A549 (cell line): ENCODE measurements at regions not wholly inside any gene's neighbourhood (a gene's known extent, or its start where the extent isn't known, plus 50 kb on each side); places are given as distances from the start of the nearest gene placed in this dataset.

Experiments used
- ATAC-seq, 2 experiments: fragments of 200-7000 bp in 1 of 2; fragments of >200 bp in 1 of 2; cut with Nextera tagmentation in 1 of 2; cut with Tn5 transposase in 1 of 2; 3 replicates each; pipeline versions ENCODE4 v1.8.0 to v1.9.1; 2018 to 2020; ENCODE audit warnings: mild to moderate bottlenecking in 1 of 2, moderate library complexity in 1 of 2
- CTCF ChIA-PET: fragments of 300-600 bp; sonication (Branson Sonifier 250); formaldehyde crosslinking; extraction: SDS; loops from one replicate; lab custom pipeline; 2021; ENCODE audit warnings: antibody characterized with exemption, inconsistent platforms; lab: Yijun Ruan, JAX
- POLR2A ChIA-PET: fragments of 350-600 bp; formaldehyde crosslinking; extraction: SDS; loops from one replicate; lab custom pipeline; 2021; ENCODE audit warnings: antibody characterized with exemption, inconsistent platforms; lab: Yijun Ruan, JAX
- DNase-seq, 2 experiments: peaks; one replicate each; pipeline versions ENCODE4 v3.0.0 to v3.0.0-alpha.2; 2011 to 2016; ENCODE audit warnings: low read depth in 1 of 2, low spot score in 1 of 2
- FAIRE-seq: peaks from 2 replicates; lab custom pipeline; 2011; peaks lifted over from hg19 to GRCh38; lab: Jason Lieb, UNC
- H3K27ac ChIP-seq, 2 experiments: fragments of >200 bp; sonication (Bioruptor Twin); formaldehyde crosslinking; 3 replicates each; pipeline ENCODE4 v1.5.1; 2016 to 2017
- H3K4me1 ChIP-seq: fragments of >200 bp; sonication (Bioruptor Twin); formaldehyde crosslinking; 3 replicates; pipeline ENCODE4 v1.6.1; 2016
- H3K4me2 ChIP-seq: fragments of >200 bp; sonication (Bioruptor Twin); formaldehyde crosslinking; 3 replicates; pipeline ENCODE4 v1.6.1; 2016
- H3K4me3 ChIP-seq: fragments of >200 bp; sonication (Bioruptor Twin); formaldehyde crosslinking; 3 replicates; pipeline ENCODE4 v1.5.1; 2016
- H3K9me3 ChIP-seq: fragments of >200 bp; sonication (Bioruptor Twin); formaldehyde crosslinking; 3 replicates; pipeline ENCODE4 v1.6.1; 2016
- BCL3 ChIP-seq: fragments of >200 bp; sonication (Bioruptor Twin); formaldehyde crosslinking; IDR thresholded peaks from 3 replicates; pipeline ENCODE4 v1.6.1; 2016
- FOSB ChIP-seq: fragments of 250-450 bp; sonication (Bioruptor Pico); IDR thresholded peaks from 2 replicates; pipeline ENCODE4 v1.5.0; 2020; ENCODE audit warnings: mild to moderate bottlenecking, moderate library complexity
- HDAC2 ChIP-seq: fragments of 200-600 bp; sonication (generic); IDR thresholded peaks from 2 replicates; pipeline ENCODE4 v1.6.1; 2016
- HOXB13 ChIP-seq: fragments of 250-450 bp; sonication (Bioruptor Pico); IDR thresholded peaks from 2 replicates; pipeline ENCODE4 v1.5.0; 2020; ENCODE audit warnings: low read depth, mild to moderate bottlenecking, moderate library complexity
- JUNB ChIP-seq: fragments of >200 bp; sonication (Bioruptor Twin); formaldehyde crosslinking; IDR thresholded peaks from 2 replicates; pipeline ENCODE4 v1.6.1; 2016
- KDM1A ChIP-seq: fragments of 200-600 bp; sonication (generic); IDR thresholded peaks from 2 replicates; pipeline ENCODE4 v1.6.1; 2016; ENCODE audit warnings: low read depth, mild to moderate bottlenecking
- KDM5A ChIP-seq: fragments of 200-600 bp; sonication (generic); IDR thresholded peaks from 2 replicates; pipeline ENCODE4 v1.6.1; 2016; ENCODE audit warnings: antibody characterized with exemption, mild to moderate bottlenecking
- MYC ChIP-seq: IDR thresholded peaks from 2 replicates; pipeline ENCODE4 v1.6.1; 2012; ENCODE audit warnings: mild to moderate bottlenecking, inconsistent platforms, low read length, improper control_type of control experiment, borderline replicate concordance
- NPAS2 ChIP-seq: fragments of 250-450 bp; sonication (Bioruptor Pico); IDR thresholded peaks from 2 replicates; pipeline ENCODE4 v1.8.0; 2022; ENCODE audit warnings: mild to moderate bottlenecking, moderate library complexity, borderline replicate concordance
- PBX3 ChIP-seq: IDR thresholded peaks from 2 replicates; pipeline ENCODE4 v1.6.1; 2012
- POLR2A ChIP-seq: IDR thresholded peaks from 2 replicates; pipeline ENCODE4 v1.6.1; 2012; ENCODE audit warnings: mild to moderate bottlenecking, low read length
- POLR2AphosphoS2 ChIP-seq: conservative IDR thresholded peaks from 2 replicates; pipeline ENCODE4 v1.6.1; 2012; ENCODE audit warnings: low read length, improper control_type of control experiment, inconsistent platforms
- RNF2 ChIP-seq: fragments of 200-600 bp; sonication (generic); IDR thresholded peaks from 2 replicates; pipeline ENCODE4 v1.6.1; 2016; ENCODE audit warnings: low read depth, mild to moderate bottlenecking, antibody characterized with exemption, moderate library complexity, borderline replicate concordance
- SREBF2 ChIP-seq: fragments of 450-650 bp; IDR thresholded peaks from 2 replicates; pipeline ENCODE4 v1.6.1; 2014; ENCODE audit warnings: mild to moderate bottlenecking, moderate library complexity
- USF2 ChIP-seq: fragments of 450-650 bp; IDR thresholded peaks from 2 replicates; pipeline ENCODE4 v1.6.1; 2014; ENCODE audit warnings: antibody characterized with exemption
- ZFP36 ChIP-seq: fragments of 450-650 bp; IDR thresholded peaks from 2 replicates; pipeline ENCODE4 v1.6.1; 2014; ENCODE audit warnings: borderline replicate concordance; ENCODE audit not compliant: partially characterized antibody
- ZNF302 ChIP-seq: fragments of 250-450 bp; sonication (Bioruptor Pico); IDR thresholded peaks from 2 replicates; pipeline ENCODE4 v1.9.0; 2021; ENCODE audit warnings: inconsistent platforms, mild to moderate bottlenecking, moderate library complexity
- ZSCAN20 ChIP-seq: fragments of 250-450 bp; sonication (Bioruptor Pico); IDR thresholded peaks from 2 replicates; pipeline ENCODE4 v1.8.0; 2022; ENCODE audit warnings: mild to moderate bottlenecking, moderate library complexity
- WGBS: methylation state at CpG from one replicate; pipeline ENCODE4 v1.1.6; 2017; ENCODE audit errors: missing lambda C conversion rate; 5-methylcytosine and 5-hydroxymethylcytosine counted together
- TF ChIP-seq, protein P1 (sequence below): fragments of >200 bp; sonication (Bioruptor Twin); formaldehyde crosslinking; IDR thresholded peaks from 2 replicates; pipeline ENCODE4 v1.6.1; 2016
- TF ChIP-seq, protein P2 (sequence below): fragments of 250-450 bp; sonication (Bioruptor Pico); IDR thresholded peaks from 2 replicates; pipeline ENCODE4 v1.5.0; 2021; ENCODE audit warnings: mild to moderate bottlenecking, moderate library complexity, borderline replicate concordance
- TF ChIP-seq, protein P3 (sequence below): IDR thresholded peaks from 2 replicates; pipeline ENCODE4 v1.6.1; 2012; ENCODE audit warnings: low read depth, borderline replicate concordance

DNA sequence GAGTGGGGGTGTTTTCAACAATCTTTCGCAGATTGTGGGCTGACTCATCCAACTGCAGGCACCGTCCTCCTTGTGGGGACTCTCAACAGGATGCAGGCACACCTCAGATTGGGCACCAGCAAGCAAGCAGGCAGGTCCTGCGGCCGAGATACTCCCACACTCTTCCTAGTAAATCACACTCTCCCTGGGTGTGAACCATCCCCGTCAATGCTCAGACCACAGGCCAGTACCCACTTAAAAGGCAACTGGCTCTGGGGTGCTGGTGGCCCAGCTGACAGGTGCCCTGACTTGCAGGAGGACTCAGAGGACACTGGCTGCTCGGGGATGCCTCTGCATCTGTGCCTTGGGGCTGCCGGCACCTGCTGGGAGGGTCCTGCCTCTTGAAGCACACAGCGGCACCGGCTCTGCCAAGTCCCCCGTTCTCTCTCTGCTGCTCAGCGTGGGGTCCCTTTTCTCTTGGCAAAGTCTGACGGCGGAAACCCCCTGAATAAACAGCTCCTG lies 282.5 kb downstream of the CTTN start:
- ChIA-PET POLR2A (no interaction called here), CTCF (no interaction called here)
- DNase-seq (no peak), FAIRE-seq (no peak), ATAC-seq (0 out of 6 replicates have a peak, but pooled peaks of 1 of the 2 experiments have one; percentile 30)
- TF ChIP-seq NPAS2 (no peak), BCL3 (no peak), HDAC2 (no peak), JUNB (no peak), PBX3 (no peak), SREBF2 (no peak), KDM5A (no peak), FOSB (CRISPR knock-in tag) (no peak), HOXB13 (CRISPR knock-in tag) (no peak), MYC (no peak), ZNF302 (CRISPR knock-in tag) (no peak), RNF2 (no peak), KDM1A (no peak), ZSCAN20 (no peak), POLR2AphosphoS2 (no peak), POLR2A (no peak), ZFP36 (no peak)
- TF ChIP-seq, protein P1, sequence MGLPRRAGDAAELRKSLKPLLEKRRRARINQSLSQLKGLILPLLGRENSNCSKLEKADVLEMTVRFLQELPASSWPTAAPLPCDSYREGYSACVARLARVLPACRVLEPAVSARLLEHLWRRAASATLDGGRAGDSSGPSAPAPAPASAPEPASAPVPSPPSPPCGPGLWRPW = no peak
- TF ChIP-seq, protein P2, sequence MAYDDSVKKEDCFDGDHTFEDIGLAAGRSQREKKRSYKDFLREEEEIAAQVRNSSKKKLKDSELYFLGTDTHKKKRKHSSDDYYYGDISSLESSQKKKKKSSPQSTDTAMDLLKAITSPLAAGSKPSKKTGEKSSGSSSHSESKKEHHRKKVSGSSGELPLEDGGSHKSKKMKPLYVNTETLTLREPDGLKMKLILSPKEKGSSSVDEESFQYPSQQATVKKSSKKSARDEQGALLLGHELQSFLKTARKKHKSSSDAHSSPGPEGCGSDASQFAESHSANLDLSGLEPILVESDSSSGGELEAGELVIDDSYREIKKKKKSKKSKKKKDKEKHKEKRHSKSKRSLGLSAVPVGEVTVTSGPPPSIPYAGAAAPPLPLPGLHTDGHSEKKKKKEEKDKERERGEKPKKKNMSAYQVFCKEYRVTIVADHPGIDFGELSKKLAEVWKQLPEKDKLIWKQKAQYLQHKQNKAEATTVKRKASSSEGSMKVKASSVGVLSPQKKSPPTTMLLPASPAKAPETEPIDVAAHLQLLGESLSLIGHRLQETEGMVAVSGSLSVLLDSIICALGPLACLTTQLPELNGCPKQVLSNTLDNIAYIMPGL (CRISPR knock-in tag) = no peak
- TF ChIP-seq, protein P3, sequence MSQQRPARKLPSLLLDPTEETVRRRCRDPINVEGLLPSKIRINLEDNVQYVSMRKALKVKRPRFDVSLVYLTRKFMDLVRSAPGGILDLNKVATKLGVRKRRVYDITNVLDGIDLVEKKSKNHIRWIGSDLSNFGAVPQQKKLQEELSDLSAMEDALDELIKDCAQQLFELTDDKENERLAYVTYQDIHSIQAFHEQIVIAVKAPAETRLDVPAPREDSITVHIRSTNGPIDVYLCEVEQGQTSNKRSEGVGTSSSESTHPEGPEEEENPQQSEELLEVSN = no peak
- no peak overlapping the region for H3K27ac ChIP-seq
- H3K4me1 ChIP-seq = no peaks in the 10 kb centered on the region
- H3K9me3 ChIP-seq = no peaks in the 10 kb centered on the region
- WGBS = 89% methylated on average over 8 of the region's 13 CpGs
- no peak overlapping the region for H3K4me2 ChIP-seq
- H3K4me3 ChIP-seq = no peak overlapping the region

GRCh38 chr11:70682056-70682455 lies 283.7 kb downstream of the CTTN start:
- POLR2A ChIA-PET = no interaction called here
- WGBS = 78% methylated on average over 8 of the region's 10 CpGs
- Histone ChIP-seq H3K9me3 (no peaks in the 10 kb centered on the region), H3K4me1 (no peaks in the 10 kb centered on the region), H3K4me3 (no peak overlapping the region), H3K27ac (no peak overlapping the region), H3K4me2 (no peak overlapping the region)
- no peak for ATAC-seq
- DNase-seq = no peak
- TF ChIP-seq USF2 = no peak
- FAIRE-seq = no peak
- CTCF ChIA-PET = no interaction called here
